Activated B cell treated with CpG ODN at 0.5 μM for 24 hours (primary cell): ENCODE measurements at regions not wholly inside any gene's neighbourhood (a gene's known extent, or its start where the extent isn't known, plus 50 kb on each side); places are given as distances from the start of the nearest gene placed in this dataset.

Source experiments
- ATAC-seq: fragments of 200-7000 bp; cut with Tn5 transposase; one replicate; pipeline ENCODE4 v1.10.0; 2021; ENCODE audit warnings: low read depth, mild to moderate bottlenecking, moderate library complexity
- CTCF ChIA-PET: fragments of 350-600 bp; sonication (Branson Sonifier 250); formaldehyde crosslinking; loops from one replicate; lab custom pipeline; 2021; ENCODE audit warnings: antibody characterized with exemption; lab: Charles Lee
- POLR2A ChIA-PET: fragments of 350-600 bp; sonication (Branson Sonifier 250); formaldehyde crosslinking; loops from one replicate; lab custom pipeline; 2021; ENCODE audit warnings: antibody characterized with exemption; lab: Charles Lee
- DNase-seq: peaks from one replicate; pipeline ENCODE4 v3.0.0; 2022
- H3K27ac Mint-ChIP-seq: one replicate; pipeline ENCODE4 v1.8.0; 2020; ENCODE audit warnings: mixed read lengths
- H3K27me3 Mint-ChIP-seq: one replicate; pipeline ENCODE4 v1.8.0; 2021; ENCODE audit warnings: mixed read lengths
- H3K36me3 Mint-ChIP-seq: one replicate; pipeline ENCODE4 v1.8.0; 2021; ENCODE audit warnings: low read depth, mixed read lengths
- H3K4me1 Mint-ChIP-seq: one replicate; pipeline ENCODE4 v1.8.0; 2021; ENCODE audit warnings: mixed read lengths
- H3K4me3 Mint-ChIP-seq: one replicate; pipeline ENCODE4 v1.8.0; 2020; ENCODE audit warnings: mild to moderate bottlenecking, mixed read lengths
- H3K9me3 Mint-ChIP-seq: one replicate; pipeline ENCODE4 v1.8.0; 2020; ENCODE audit warnings: mixed read lengths
- intact Hi-C: fragments of 100-400 bp; cut with micrococcal nuclease; formaldehyde crosslinking; loops from one replicate; pipeline ENCODE4 v1.15.1; 2024
- TF ChIP-seq, protein P1 (sequence below): fragments of 200-600 bp; IDR thresholded peaks from one replicate; pipeline ENCODE4 v1.8.0; 2022; ENCODE audit warnings: antibody characterized with exemption, mild to moderate bottlenecking

DNA sequence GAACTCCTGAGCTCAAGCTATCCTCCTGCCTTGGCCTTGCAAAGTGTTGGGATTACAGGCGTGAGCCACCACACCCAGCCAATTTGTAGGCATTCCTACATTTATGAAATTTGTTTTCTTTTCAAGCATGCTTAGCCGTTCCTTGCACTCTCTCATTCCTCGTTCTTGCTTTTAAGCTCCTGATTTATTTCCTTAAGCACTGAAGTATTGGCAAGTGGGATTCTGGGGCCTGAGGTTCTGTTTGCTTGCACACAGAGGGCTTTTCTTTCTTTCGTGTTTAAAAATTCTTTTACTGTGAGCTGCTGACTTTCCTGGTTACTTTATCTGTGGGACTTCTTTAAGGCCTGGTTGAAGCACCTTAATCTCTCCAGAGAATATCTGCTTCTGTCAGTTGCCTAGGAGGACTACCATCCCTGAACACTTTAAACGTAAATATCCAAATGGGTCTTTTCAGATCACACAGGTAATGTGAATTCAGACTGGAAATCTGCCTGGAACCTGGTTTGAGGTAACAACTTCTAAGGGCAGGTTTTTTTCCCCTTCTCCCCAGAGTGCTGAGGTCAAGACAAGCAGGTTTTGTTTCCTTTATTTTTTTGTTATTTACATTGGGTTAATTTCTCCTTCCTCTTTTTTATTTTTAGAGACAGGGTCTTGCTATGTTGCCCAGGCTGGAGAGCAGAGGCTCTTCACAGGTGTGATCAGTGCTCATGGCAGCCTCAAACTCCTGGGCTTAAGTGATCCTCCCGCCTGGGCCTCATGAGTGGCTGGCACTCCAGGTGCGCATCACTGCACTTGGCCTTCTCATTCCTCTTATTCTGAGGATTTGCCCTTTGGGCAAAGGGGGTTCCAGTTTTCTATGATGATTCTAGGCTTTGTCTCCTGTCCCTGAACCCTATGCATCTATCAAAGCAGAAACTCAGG, 102.9 kb downstream of the PFKFB3 start:
- Mint-ChIP-seq H3K27ac (peak overlapping the region; percentile 71), H3K36me3 (no peaks in the 10 kb centered on the region), H3K27me3 (no peaks in the 10 kb centered on the region), H3K9me3 (peaks cover 7% of the 10 kb centered on the region), H3K4me1 (peaks cover 53% of the 10 kb centered on the region), H3K4me3 (peak overlapping the region; percentile 52)
- ATAC-seq (peak; percentile 73), DNase-seq (no peak)
- intact Hi-C loops = loop anchor here (1.0 kb wide), 1 partner anchor 43 kb away; no protein-coding TSS in a partner anchor
- TF ChIP-seq, protein P1, sequence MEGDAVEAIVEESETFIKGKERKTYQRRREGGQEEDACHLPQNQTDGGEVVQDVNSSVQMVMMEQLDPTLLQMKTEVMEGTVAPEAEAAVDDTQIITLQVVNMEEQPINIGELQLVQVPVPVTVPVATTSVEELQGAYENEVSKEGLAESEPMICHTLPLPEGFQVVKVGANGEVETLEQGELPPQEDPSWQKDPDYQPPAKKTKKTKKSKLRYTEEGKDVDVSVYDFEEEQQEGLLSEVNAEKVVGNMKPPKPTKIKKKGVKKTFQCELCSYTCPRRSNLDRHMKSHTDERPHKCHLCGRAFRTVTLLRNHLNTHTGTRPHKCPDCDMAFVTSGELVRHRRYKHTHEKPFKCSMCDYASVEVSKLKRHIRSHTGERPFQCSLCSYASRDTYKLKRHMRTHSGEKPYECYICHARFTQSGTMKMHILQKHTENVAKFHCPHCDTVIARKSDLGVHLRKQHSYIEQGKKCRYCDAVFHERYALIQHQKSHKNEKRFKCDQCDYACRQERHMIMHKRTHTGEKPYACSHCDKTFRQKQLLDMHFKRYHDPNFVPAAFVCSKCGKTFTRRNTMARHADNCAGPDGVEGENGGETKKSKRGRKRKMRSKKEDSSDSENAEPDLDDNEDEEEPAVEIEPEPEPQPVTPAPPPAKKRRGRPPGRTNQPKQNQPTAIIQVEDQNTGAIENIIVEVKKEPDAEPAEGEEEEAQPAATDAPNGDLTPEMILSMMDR = no peak
- POLR2A ChIA-PET = interaction anchor here (0.6 to 2.1 kb wide), 8 partner anchors 11 to 103 kb away, joined by 3 to 14 read pairs (median 4); partner anchors contain the start of gene PFKFB3
- CTCF ChIA-PET = interaction anchor here (1.0 to 1.3 kb wide), 4 partner anchors 43 to 103 kb away, joined by 4 to 5 read pairs (median 4); partner anchors contain the start of gene PFKFB3

DNA sequence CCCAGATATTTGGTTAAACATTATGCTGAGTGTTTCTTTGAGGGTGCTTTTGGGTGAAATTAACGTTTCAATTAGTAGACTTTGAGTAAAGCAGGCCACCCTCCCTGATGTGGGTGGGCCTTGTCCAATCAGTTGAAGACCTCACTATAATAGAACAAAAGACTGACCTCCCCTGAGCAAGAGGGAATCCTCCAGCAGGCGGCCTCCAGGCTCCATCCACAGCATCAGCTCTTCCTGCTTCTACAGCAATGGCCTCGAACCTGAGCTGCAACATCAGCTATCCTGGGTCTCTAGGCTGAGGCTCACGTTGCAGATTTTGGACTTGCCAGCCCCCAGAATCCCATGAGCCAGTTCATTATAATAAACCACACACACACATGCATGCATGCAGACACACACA, 104.2 kb downstream of the PFKFB3 start:
- no peak overlapping the region for H3K4me3 Mint-ChIP-seq
- intact Hi-C loops = no loop called here
- DNase-seq (no peak), ATAC-seq (no peak)
- H3K36me3 Mint-ChIP-seq = no peaks in the 10 kb centered on the region
- H3K27ac Mint-ChIP-seq = no peak overlapping the region
- no peaks in the 10 kb centered on the region for H3K27me3 Mint-ChIP-seq
- ChIA-PET POLR2A (interaction anchor here (0.8 kb wide), 1 partner anchor 13 kb away, joined by 3 read pairs; no protein-coding TSS in a partner anchor), CTCF (interaction anchor here (1.0 kb wide), 1 partner anchor 105 kb away, joined by 4 read pairs; no protein-coding TSS in a partner anchor)
- peaks cover 7% of the 10 kb centered on the region for H3K9me3 Mint-ChIP-seq
- peaks cover 41% of the 10 kb centered on the region for H3K4me1 Mint-ChIP-seq
- TF ChIP-seq, protein P1 = no peak

DNA sequence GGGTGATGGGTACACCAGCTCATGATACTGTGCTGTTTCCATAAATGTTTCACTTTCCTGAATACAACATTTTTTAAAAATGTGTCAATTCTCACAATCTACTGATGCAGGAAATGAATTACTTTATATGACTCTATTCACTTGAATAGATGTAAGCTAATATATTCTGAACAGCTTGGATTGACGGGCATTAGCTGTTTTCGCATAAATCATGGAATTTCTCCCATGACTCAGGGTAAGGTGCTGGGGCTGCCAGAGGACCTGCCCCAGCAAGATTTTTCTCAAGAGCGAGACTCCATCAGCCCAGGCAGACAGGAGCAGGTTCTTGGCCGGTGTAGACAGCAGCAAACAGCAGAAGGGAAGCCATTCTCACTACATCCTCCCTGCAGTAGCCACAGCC, 107.1 kb downstream of the PFKFB3 start:
- H3K27me3 Mint-ChIP-seq = no peaks in the 10 kb centered on the region
- H3K9me3 Mint-ChIP-seq = peaks cover 7% of the 10 kb centered on the region
- intact Hi-C loops = no loop called here
- H3K36me3 Mint-ChIP-seq = no peaks in the 10 kb centered on the region
- peaks cover 23% of the 10 kb centered on the region for H3K4me1 Mint-ChIP-seq
- no peak overlapping the region for H3K4me3 Mint-ChIP-seq
- no peak overlapping the region for H3K27ac Mint-ChIP-seq
- ATAC-seq (no peak), DNase-seq (no peak)
- TF ChIP-seq, protein P1 = no peak
- ChIA-PET POLR2A (interaction anchor here (0.7 to 1.6 kb wide), 2 partner anchors 10 to 38 kb away, joined by 3 to 9 read pairs; no protein-coding TSS in a partner anchor), CTCF (no interaction called here)

DNA sequence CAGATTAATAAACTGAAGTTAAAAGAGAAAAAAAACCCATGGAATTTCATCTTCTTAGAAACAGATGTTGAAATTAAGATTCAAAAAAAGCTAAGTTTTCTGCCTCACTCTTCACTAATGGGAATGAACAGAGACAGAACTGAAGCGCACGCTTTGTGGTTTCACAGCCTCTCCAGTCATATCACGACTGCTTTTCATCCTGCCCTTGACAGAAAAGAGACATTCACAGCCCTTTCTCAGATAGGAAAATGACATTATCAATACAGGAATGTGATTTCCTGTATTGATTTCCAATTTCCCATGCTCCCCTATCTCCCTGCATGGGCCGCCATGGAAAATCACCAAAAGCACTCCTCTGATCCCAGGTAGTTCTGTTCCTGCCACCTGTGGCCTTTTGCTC, 108.2 kb downstream of the PFKFB3 start:
- Mint-ChIP-seq H3K4me3 (no peak overlapping the region), H3K4me1 (peaks cover 15% of the 10 kb centered on the region), H3K27me3 (no peaks in the 10 kb centered on the region), H3K36me3 (no peaks in the 10 kb centered on the region), H3K9me3 (peaks cover 3% of the 10 kb centered on the region), H3K27ac (peak overlapping the region; percentile 56)
- ChIA-PET POLR2A (interaction anchor here (1.0 to 1.6 kb wide), 2 partner anchors 9 to 37 kb away, joined by 3 to 8 read pairs; no protein-coding TSS in a partner anchor), CTCF (no interaction called here)
- DNase-seq (no peak), ATAC-seq (no peak)
- intact Hi-C loops = no loop called here
- TF ChIP-seq, protein P1 = no peak
